ENCODE measurements at regions not wholly inside any gene's neighbourhood (a gene's known extent, or its start where the extent isn't known, plus 50 kb on each side); places are given as distances from the start of the nearest gene placed in this dataset.

GRCh38 chr10:21364196-21365114 lies 161.0 kb downstream of the SKIDA1 start:
- TF ChIP-seq EZH2 (IDR thresholded peaks at IDR 0.05; ENCODE audit: low read length) (no peak), CTCF (optimal IDR thresholded peaks at IDR 0.05 in 1 of 3, IDR thresholded peaks at IDR 0.05 in 1 of 3, conservative IDR thresholded peaks at IDR 0.05 in 1 of 3; ENCODE audit: extremely low read depth in 1 of 3, insufficient read depth in 2 of 3, low read length in 3 of 3) (no peak)
- peak overlapping the region; percentile 92 for H3K4me2 ChIP-seq (ENCODE audit: control insufficient read depth, extremely low read depth, insufficient read depth, low read depth, low read length)
- DNase-seq (ENCODE audit: low read depth, low spot score), result peak; percentile 92
- peaks cover 52% of the 10 kb centered on the region for H3K4me1 ChIP-seq (ENCODE audit: control insufficient read depth, extremely low read depth, insufficient read depth, low read length)
- H3K9me1 ChIP-seq (ENCODE audit: control insufficient read depth, extremely low read depth, insufficient read depth, low read length), result no peaks in the 10 kb centered on the region
- H3K4me3 ChIP-seq (ENCODE audit: control insufficient read depth in 2 of 3, extremely low read depth in 1 of 3, insufficient read depth in 2 of 3, low read depth in 1 of 3, low read length in 3 of 3), result peak overlapping the region in 2 of 3 experiments; percentile 44 to 54
- H3K9me3 ChIP-seq (ENCODE audit: control insufficient read depth, low read depth, low read length), result no peaks in the 10 kb centered on the region
- no peak overlapping the region for H2AFZ ChIP-seq (ENCODE audit: control insufficient read depth, low read length)
- dilution Hi-C loops (cut with MboI; ENCODE audit: extremely low pct_ligation_motif_present, low sequenced_read_pairs), result no loop called here
- no peaks in the 10 kb centered on the region for H3K27me3 ChIP-seq (ENCODE audit: control insufficient read depth, extremely low read depth, insufficient read depth, low read length)
- H3K27ac ChIP-seq (ENCODE audit: control insufficient read depth, insufficient read depth, low read length), result peak overlapping the region; percentile 93
- no peaks in the 10 kb centered on the region for H3K79me2 ChIP-seq (ENCODE audit: control insufficient read depth, insufficient read depth, low read length)
- H4K20me1 ChIP-seq (ENCODE audit: control insufficient read depth, extremely low read depth, insufficient read depth, low read length), result no peaks in the 10 kb centered on the region
- peak overlapping the region; percentile 61 for H3K9ac ChIP-seq (ENCODE audit: control insufficient read depth, extremely low read depth, insufficient read depth, low read length)
- FAIRE-seq, result peak; percentile 84
- H3K36me3 ChIP-seq (ENCODE audit: control insufficient read depth in 2 of 2, extremely low read depth in 1 of 2, insufficient read depth in 2 of 2, low read length in 2 of 2), result no peaks in the 10 kb centered on the region

GRCh38 chr10:21363731-21364104 lies 161.8 kb downstream of the SKIDA1 start:
- H3K9ac ChIP-seq (ENCODE audit: control insufficient read depth, extremely low read depth, insufficient read depth, low read length), result peak overlapping the region; percentile 61
- peak overlapping the region; percentile 27 for H2AFZ ChIP-seq (ENCODE audit: control insufficient read depth, low read length)
- FAIRE-seq, result no peak
- peaks cover 45% of the 10 kb centered on the region for H3K4me1 ChIP-seq (ENCODE audit: control insufficient read depth, extremely low read depth, insufficient read depth, low read length)
- no peaks in the 10 kb centered on the region for H3K9me3 ChIP-seq (ENCODE audit: control insufficient read depth, low read depth, low read length)
- peak overlapping the region; percentile 92 for H3K4me2 ChIP-seq (ENCODE audit: control insufficient read depth, extremely low read depth, insufficient read depth, low read depth, low read length)
- no peaks in the 10 kb centered on the region for H4K20me1 ChIP-seq (ENCODE audit: control insufficient read depth, extremely low read depth, insufficient read depth, low read length)
- H3K4me3 ChIP-seq (ENCODE audit: control insufficient read depth in 2 of 3, extremely low read depth in 1 of 3, insufficient read depth in 2 of 3, low read depth in 1 of 3, low read length in 3 of 3), result peak overlapping the region in 2 of 3 experiments; percentile 44 to 54
- no peaks in the 10 kb centered on the region for H3K27me3 ChIP-seq (ENCODE audit: control insufficient read depth, extremely low read depth, insufficient read depth, low read length)
- peak overlapping the region; percentile 93 for H3K27ac ChIP-seq (ENCODE audit: control insufficient read depth, insufficient read depth, low read length)
- TF ChIP-seq EZH2 (IDR thresholded peaks at IDR 0.05; ENCODE audit: low read length) (no peak), CTCF (optimal IDR thresholded peaks at IDR 0.05 in 1 of 3, IDR thresholded peaks at IDR 0.05 in 1 of 3, conservative IDR thresholded peaks at IDR 0.05 in 1 of 3; ENCODE audit: extremely low read depth in 1 of 3, insufficient read depth in 2 of 3, low read length in 3 of 3) (no peak)
- dilution Hi-C loops (cut with MboI; ENCODE audit: extremely low pct_ligation_motif_present, low sequenced_read_pairs), result no loop called here
- H3K9me1 ChIP-seq (ENCODE audit: control insufficient read depth, extremely low read depth, insufficient read depth, low read length), result no peaks in the 10 kb centered on the region
- no peaks in the 10 kb centered on the region for H3K79me2 ChIP-seq (ENCODE audit: control insufficient read depth, insufficient read depth, low read length)
- no peak for DNase-seq (ENCODE audit: low read depth, low spot score)
- H3K36me3 ChIP-seq (ENCODE audit: control insufficient read depth in 2 of 2, extremely low read depth in 1 of 2, insufficient read depth in 2 of 2, low read length in 2 of 2), result no peaks in the 10 kb centered on the region

All from keratinocyte (primary cell).